Astrocyte (in vitro differentiated cells and primary cell): ENCODE measurements at regions not wholly inside any gene's neighbourhood (a gene's known extent, or its start where the extent isn't known, plus 50 kb on each side); places are given as distances from the start of the nearest gene placed in this dataset.

ENCODE experiments used
- DNase-seq: peaks from one replicate; pipeline ENCODE4 v3.0.0-alpha.2; 2010; ENCODE audit warnings: low read depth
- FAIRE-seq: peaks from 2 replicates; lab custom pipeline; 2011; peaks lifted over from hg19 to GRCh38; lab: Jason Lieb, UNC
- H2AFZ ChIP-seq: 2 replicates; pipeline ENCODE4 v1.6.0; 2012; ENCODE audit warnings: low read depth, low read length, inconsistent platforms
- H3K27ac ChIP-seq: 2 replicates; pipeline ENCODE4 v1.5.1; 2011; ENCODE audit warnings: low read depth, low read length, inconsistent platforms
- H3K27me3 ChIP-seq: 2 replicates; pipeline ENCODE4 v1.6.0; 2011; ENCODE audit warnings: low read length, inconsistent platforms; ENCODE audit not compliant: insufficient read depth
- H3K36me3 ChIP-seq: 2 replicates; pipeline ENCODE4 v1.5.1; 2011; ENCODE audit warnings: low read length, inconsistent platforms; ENCODE audit not compliant: insufficient read depth
- H3K4me1 ChIP-seq: 2 replicates; pipeline ENCODE4 v1.5.1; 2011; ENCODE audit warnings: low read length, inconsistent platforms; ENCODE audit not compliant: insufficient read depth
- H3K4me2 ChIP-seq: 2 replicates; pipeline ENCODE4 v1.6.0; 2012; ENCODE audit warnings: low read length, inconsistent platforms
- H3K4me3 ChIP-seq: 2 replicates; pipeline ENCODE4 v1.5.1; 2011; ENCODE audit warnings: low read depth, mild to moderate bottlenecking, low read length, inconsistent platforms; ENCODE audit not compliant: insufficient read depth
- H3K79me2 ChIP-seq: 2 replicates; pipeline ENCODE4 v1.6.0; 2012; ENCODE audit warnings: mild to moderate bottlenecking, low read length, inconsistent platforms; ENCODE audit not compliant: insufficient read depth
- H3K9ac ChIP-seq: 2 replicates; pipeline ENCODE4 v1.6.0; 2012; ENCODE audit warnings: mild to moderate bottlenecking, low read length, inconsistent platforms
- H3K9me3 ChIP-seq: 2 replicates; pipeline ENCODE4 v1.5.1; 2012; ENCODE audit warnings: low read depth, mild to moderate bottlenecking, low read length, inconsistent platforms; ENCODE audit not compliant: insufficient read depth
- H4K20me1 ChIP-seq: 2 replicates; pipeline ENCODE4 v1.6.0; 2012; ENCODE audit warnings: low read length, inconsistent platforms; ENCODE audit not compliant: insufficient read depth
- H3K27ac Mint-ChIP-seq: one replicate; pipeline ENCODE4 v1.8.0; 2021; ENCODE audit warnings: mild to moderate bottlenecking, mixed read lengths; ENCODE audit not compliant: unreplicated experiment
- H3K27me3 Mint-ChIP-seq: one replicate; pipeline ENCODE4 v1.8.0; 2021; ENCODE audit warnings: low read depth, mixed read lengths; ENCODE audit not compliant: unreplicated experiment
- H3K36me3 Mint-ChIP-seq: one replicate; pipeline ENCODE4 v1.8.0; 2021; ENCODE audit warnings: low read depth, mixed read lengths; ENCODE audit not compliant: unreplicated experiment
- H3K4me1 Mint-ChIP-seq: one replicate; pipeline ENCODE4 v1.8.0; 2021; ENCODE audit warnings: low read depth, mixed read lengths; ENCODE audit not compliant: unreplicated experiment
- H3K4me3 Mint-ChIP-seq: one replicate; pipeline ENCODE4 v1.8.0; 2021; ENCODE audit warnings: mild to moderate bottlenecking, moderate library complexity, mixed read lengths; ENCODE audit not compliant: unreplicated experiment
- H3K9me3 Mint-ChIP-seq: one replicate; pipeline ENCODE4 v1.8.0; 2021; ENCODE audit warnings: mild to moderate bottlenecking, mixed read lengths; ENCODE audit not compliant: unreplicated experiment
- EZH2 ChIP-seq: IDR thresholded peaks from 2 replicates; pipeline ENCODE4 v1.6.1; 2012; ENCODE audit warnings: mild to moderate bottlenecking, low read length, inconsistent platforms; ENCODE audit not compliant: insufficient read depth
- TF ChIP-seq, protein P1 (sequence below): IDR thresholded peaks from 2 replicates; pipeline ENCODE4 v1.5.1; 2011; ENCODE audit warnings: low read depth, mild to moderate bottlenecking, inconsistent platforms, low read length, moderate library complexity; ENCODE audit not compliant: insufficient read depth

DNA sequence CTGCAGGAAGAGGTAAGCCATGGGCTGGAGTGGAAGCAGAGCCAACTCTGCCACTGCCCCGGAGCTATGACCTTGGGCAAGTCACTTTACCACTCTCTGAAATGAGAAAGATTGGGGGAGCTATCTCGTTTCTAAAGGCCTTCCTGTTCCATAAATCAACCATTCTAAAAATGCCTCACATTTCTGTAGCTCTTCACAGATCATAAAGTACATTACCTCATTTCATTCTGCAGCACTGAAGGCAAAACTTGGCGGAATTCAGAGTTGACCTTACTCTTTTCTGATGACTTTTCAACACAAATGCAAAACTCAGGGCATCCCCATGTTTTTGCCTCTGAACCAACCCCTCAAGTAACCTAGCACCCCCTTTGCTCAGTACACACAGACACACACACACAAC lies 404.0 kb upstream of the NFIA start:
- H3K4me1 Mint-ChIP-seq: no peaks in the 10 kb centered on the region
- H3K9me3 Mint-ChIP-seq: no peaks in the 10 kb centered on the region
- no peak overlapping the region for H3K27ac Mint-ChIP-seq

DNA sequence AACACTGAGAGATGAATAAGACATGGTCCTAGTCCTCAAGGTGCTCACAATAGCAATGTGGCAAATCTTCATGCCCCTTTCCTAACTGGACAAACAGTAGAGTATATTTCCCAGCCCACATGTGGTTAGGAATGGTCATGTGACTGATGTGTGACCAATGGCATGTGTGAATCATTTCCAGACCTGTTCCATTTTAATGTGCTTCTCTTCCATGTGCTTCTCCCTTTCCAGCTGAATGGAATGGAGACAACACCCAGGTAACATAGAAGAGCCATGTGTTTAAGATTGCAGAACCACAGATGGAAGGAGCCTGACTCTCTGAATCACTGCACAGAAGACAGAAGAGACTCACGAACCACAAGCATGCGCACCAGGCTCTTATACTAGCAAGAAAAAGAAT lies 409.9 kb upstream of the NFIA start:
- H3K4me1 Mint-ChIP-seq: no peaks in the 10 kb centered on the region
- H2AFZ ChIP-seq: no peak overlapping the region
- H3K27me3 ChIP-seq: no peaks in the 10 kb centered on the region
- no peak for FAIRE-seq
- H3K27me3 Mint-ChIP-seq: no peaks in the 10 kb centered on the region
- DNase-seq: no peak
- H3K9me3 ChIP-seq: no peaks in the 10 kb centered on the region
- H3K79me2 ChIP-seq: no peaks in the 10 kb centered on the region
- H3K9me3 Mint-ChIP-seq: peaks cover 4% of the 10 kb centered on the region
- no peaks in the 10 kb centered on the region for H3K4me1 ChIP-seq
- H3K4me3 Mint-ChIP-seq: no peak overlapping the region
- no peak overlapping the region for H3K9ac ChIP-seq
- H4K20me1 ChIP-seq: no peaks in the 10 kb centered on the region
- no peaks in the 10 kb centered on the region for H3K36me3 ChIP-seq
- no peak overlapping the region for H3K27ac Mint-ChIP-seq
- H3K4me2 ChIP-seq: no peak overlapping the region
- no peak overlapping the region for H3K27ac ChIP-seq
- H3K4me3 ChIP-seq: no peak overlapping the region
- TF ChIP-seq, protein P1, sequence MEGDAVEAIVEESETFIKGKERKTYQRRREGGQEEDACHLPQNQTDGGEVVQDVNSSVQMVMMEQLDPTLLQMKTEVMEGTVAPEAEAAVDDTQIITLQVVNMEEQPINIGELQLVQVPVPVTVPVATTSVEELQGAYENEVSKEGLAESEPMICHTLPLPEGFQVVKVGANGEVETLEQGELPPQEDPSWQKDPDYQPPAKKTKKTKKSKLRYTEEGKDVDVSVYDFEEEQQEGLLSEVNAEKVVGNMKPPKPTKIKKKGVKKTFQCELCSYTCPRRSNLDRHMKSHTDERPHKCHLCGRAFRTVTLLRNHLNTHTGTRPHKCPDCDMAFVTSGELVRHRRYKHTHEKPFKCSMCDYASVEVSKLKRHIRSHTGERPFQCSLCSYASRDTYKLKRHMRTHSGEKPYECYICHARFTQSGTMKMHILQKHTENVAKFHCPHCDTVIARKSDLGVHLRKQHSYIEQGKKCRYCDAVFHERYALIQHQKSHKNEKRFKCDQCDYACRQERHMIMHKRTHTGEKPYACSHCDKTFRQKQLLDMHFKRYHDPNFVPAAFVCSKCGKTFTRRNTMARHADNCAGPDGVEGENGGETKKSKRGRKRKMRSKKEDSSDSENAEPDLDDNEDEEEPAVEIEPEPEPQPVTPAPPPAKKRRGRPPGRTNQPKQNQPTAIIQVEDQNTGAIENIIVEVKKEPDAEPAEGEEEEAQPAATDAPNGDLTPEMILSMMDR: no peak
- no peak for TF ChIP-seq EZH2
- H3K36me3 Mint-ChIP-seq: no peaks in the 10 kb centered on the region

More for the DNA sequence above, 404.0 kb upstream of the NFIA start:
- Histone ChIP-seq H3K79me2 (no peaks in the 10 kb centered on the region), H3K36me3 (no peaks in the 10 kb centered on the region), H4K20me1 (no peaks in the 10 kb centered on the region), H3K4me1 (no peaks in the 10 kb centered on the region), H3K9ac (no peak overlapping the region), H3K27ac (no peak overlapping the region), H3K4me3 (no peak overlapping the region), H3K4me2 (no peak overlapping the region), H2AFZ (no peak overlapping the region), H3K27me3 (no peaks in the 10 kb centered on the region), H3K9me3 (no peaks in the 10 kb centered on the region)
- FAIRE-seq: no peak
- no peak overlapping the region for H3K4me3 Mint-ChIP-seq
- TF ChIP-seq, protein P1: no peak
- no peak for TF ChIP-seq EZH2
- H3K27me3 Mint-ChIP-seq: no peaks in the 10 kb centered on the region
- H3K36me3 Mint-ChIP-seq: no peaks in the 10 kb centered on the region
- no peak for DNase-seq

DNA sequence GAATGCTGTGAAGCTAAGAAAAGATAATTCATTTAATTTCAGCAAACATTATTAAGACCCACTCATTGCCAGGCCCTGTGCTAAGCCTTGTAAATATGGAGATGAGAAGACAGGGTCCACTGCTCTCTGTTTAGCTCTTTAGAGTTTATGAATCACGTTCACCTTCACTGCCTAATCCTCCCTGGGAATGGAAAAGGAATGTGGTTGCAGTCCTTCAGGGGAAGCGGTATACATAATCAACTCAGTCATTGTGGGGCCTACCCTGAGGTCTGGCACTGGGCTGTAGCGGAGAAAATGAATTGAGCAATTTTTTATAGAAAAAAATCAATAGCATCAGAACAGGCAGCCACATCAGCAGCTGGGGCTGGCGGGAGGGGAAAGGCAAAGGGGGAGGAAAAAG lies 412.1 kb upstream of the NFIA start:
- Histone ChIP-seq H3K27ac (no peak overlapping the region), H3K27me3 (no peaks in the 10 kb centered on the region), H4K20me1 (no peaks in the 10 kb centered on the region), H3K36me3 (no peaks in the 10 kb centered on the region), H2AFZ (no peak overlapping the region), H3K4me2 (no peak overlapping the region), H3K79me2 (no peaks in the 10 kb centered on the region), H3K9ac (no peak overlapping the region), H3K4me1 (no peaks in the 10 kb centered on the region), H3K9me3 (no peaks in the 10 kb centered on the region), H3K4me3 (no peak overlapping the region)
- Mint-ChIP-seq H3K9me3 (peaks cover 4% of the 10 kb centered on the region), H3K27ac (no peak overlapping the region), H3K4me1 (no peaks in the 10 kb centered on the region), H3K36me3 (no peaks in the 10 kb centered on the region), H3K4me3 (no peak overlapping the region), H3K27me3 (no peaks in the 10 kb centered on the region)
- FAIRE-seq (no peak), DNase-seq (no peak)
- no peak for TF ChIP-seq EZH2
- TF ChIP-seq, protein P1: no peak
